SK-N-MC (cell line): ENCODE measurements at regions not wholly inside any gene's neighbourhood (a gene's known extent, or its start where the extent isn't known, plus 50 kb on each side); places are given as distances from the start of the nearest gene placed in this dataset.

Experiments
- EZH2 ChIP-seq: fragments of 200-600 bp; sonication (generic); IDR thresholded peaks from one replicate; pipeline ENCODE4 v1.6.1; 2017; ENCODE audit warnings: antibody characterized with exemption
- POLR2AphosphoS5 ChIP-seq: IDR thresholded peaks from 2 replicates; pipeline ENCODE4 v1.6.1; 2012; ENCODE audit warnings: mild to moderate bottlenecking, low read depth, low read length, borderline replicate concordance

- TF ChIP-seq EZH2 (no peak), POLR2AphosphoS5 (no peak)
Measured at GRCh38 chr4:152220201-152220666, 315.7 kb downstream of the FBXW7 start.
